PFSK-1 (cell line): ENCODE measurements at regions not wholly inside any gene's neighbourhood (a gene's known extent, or its start where the extent isn't known, plus 50 kb on each side); places are given as distances from the start of the nearest gene placed in this dataset.

ENCODE experiments used
- FOXP2 ChIP-seq: optimal IDR thresholded peaks from 2 replicates; pipeline ENCODE3; 2011; ENCODE audit warnings: borderline replicate concordance, control low read depth, inconsistent platforms; ENCODE audit not compliant: insufficient read depth; ENCODE audit errors: extremely low read length, extremely low read depth
- POLR2AphosphoS5 ChIP-seq: IDR thresholded peaks from 2 replicates; pipeline ENCODE4 v1.6.1; 2012; ENCODE audit warnings: low read depth, mild to moderate bottlenecking, control low read depth, low read length, moderate library complexity
- REST ChIP-seq, 2 experiments: IDR thresholded peaks; 2 replicates each; pipeline versions ENCODE4 v1.6.1 to v1.8.0; 2011 to 2012; ENCODE audit warnings: low read depth in 2 of 2, low read length in 2 of 2, control low read depth in 1 of 2, inconsistent platforms in 1 of 2, mild to moderate bottlenecking in 1 of 2, moderate library complexity in 1 of 2; ENCODE audit not compliant: insufficient read depth in 1 of 2
- SIN3A ChIP-seq: IDR thresholded peaks from 2 replicates; pipeline ENCODE4 v1.6.1; 2012; ENCODE audit warnings: mild to moderate bottlenecking, low read length, moderate library complexity, borderline replicate concordance; ENCODE audit not compliant: insufficient read depth
- TAF1 ChIP-seq: IDR thresholded peaks from 2 replicates; pipeline ENCODE4 v1.6.1; 2012; ENCODE audit warnings: low read length, control low read depth, borderline replicate concordance; ENCODE audit not compliant: insufficient read depth

- TF ChIP-seq FOXP2, result no peak
- TF ChIP-seq POLR2AphosphoS5, result no peak
- TF ChIP-seq REST (IDR thresholded peaks at IDR 0.05; ENCODE audit: insufficient read depth in 1 of 2, low read depth in 2 of 2, low read length in 2 of 2), result no peak
- no peak for TF ChIP-seq SIN3A
- TF ChIP-seq TAF1, result no peak
Measured at GRCh38 chr3:30408105-30408557, 198.3 kb upstream of the TGFBR2 start.

GRCh38 chr3:30418443-30418842 is 188.0 kb upstream of the TGFBR2 start:
- no peak for TF ChIP-seq REST (IDR thresholded peaks at IDR 0.05; ENCODE audit: insufficient read depth in 1 of 2, low read depth in 2 of 2, low read length in 2 of 2)
- no peak for TF ChIP-seq SIN3A
- no peak for TF ChIP-seq FOXP2
- no peak for TF ChIP-seq TAF1
- no peak for TF ChIP-seq POLR2AphosphoS5

GRCh38 chr3:30421266-30421665 is 185.1 kb upstream of the TGFBR2 start:
- TF ChIP-seq FOXP2 (no peak), SIN3A (no peak), REST (IDR thresholded peaks at IDR 0.05; ENCODE audit: insufficient read depth in 1 of 2, low read depth in 2 of 2, low read length in 2 of 2) (no peak), POLR2AphosphoS5 (no peak), TAF1 (no peak)

- TF ChIP-seq REST (IDR thresholded peaks at IDR 0.05; ENCODE audit: insufficient read depth in 1 of 2, low read depth in 2 of 2, low read length in 2 of 2) (no peak), SIN3A (no peak), POLR2AphosphoS5 (no peak), FOXP2 (no peak), TAF1 (no peak)
Measured at GRCh38 chr3:30426293-30426993, 180.0 kb upstream of the TGFBR2 start.

- TF ChIP-seq TAF1 (no peak), REST (IDR thresholded peaks at IDR 0.05; ENCODE audit: insufficient read depth in 1 of 2, low read depth in 2 of 2, low read length in 2 of 2) (no peak), SIN3A (no peak), POLR2AphosphoS5 (no peak), FOXP2 (no peak)
Measured at GRCh38 chr3:30428251-30428650, 178.2 kb upstream of the TGFBR2 start.
